Stimulated activated CD4-positive, alpha-beta T cell treated with anti-CD3 and anti-CD28 coated beads, TNF-alpha, amount 100 ng/mL, for 1 hour (primary cell): ENCODE measurements at regions not wholly inside any gene's neighbourhood (a gene's known extent, or its start where the extent isn't known, plus 50 kb on each side); places are given as distances from the start of the nearest gene placed in this dataset.

Experiments used
- DNase-seq, 3 donors: peaks; one replicate each; pipeline ENCODE4 v3.0.0-alpha.2; 2020; ENCODE audit warnings: low read depth in 3 of 3, low spot score in 1 of 3

- no peak for DNase-seq
Observed at GRCh38 chr1:82625537-82625936, 824.8 kb downstream of the ADGRL2 start.

DNA sequence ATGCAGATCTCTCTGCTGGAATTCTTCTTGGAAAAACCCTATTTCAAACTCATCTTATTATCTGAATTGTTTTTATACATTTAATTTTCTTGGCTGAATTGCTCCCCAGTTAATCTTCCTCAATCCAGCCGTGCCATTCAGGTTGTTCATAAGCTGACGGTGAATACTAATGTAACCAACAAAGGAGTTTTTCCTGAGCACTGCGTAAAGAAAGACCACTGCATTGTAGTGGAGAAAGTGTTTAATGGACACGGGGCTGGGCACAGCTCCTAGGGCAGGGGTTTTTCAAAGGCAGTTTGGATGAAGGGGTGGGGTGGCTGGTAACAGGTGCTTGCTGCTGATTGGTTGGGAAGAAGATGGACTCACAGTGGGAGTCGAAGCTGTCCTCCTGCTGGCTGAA is 820.3 kb downstream of the ADGRL2 start:
- DNase-seq: no peak

- no peak for DNase-seq
Observed at GRCh38 chr1:82614090-82614489, 813.4 kb downstream of the ADGRL2 start.

GRCh38 chr1:82612986-82613385 is 812.3 kb downstream of the ADGRL2 start:
- DNase-seq: no peak

DNA sequence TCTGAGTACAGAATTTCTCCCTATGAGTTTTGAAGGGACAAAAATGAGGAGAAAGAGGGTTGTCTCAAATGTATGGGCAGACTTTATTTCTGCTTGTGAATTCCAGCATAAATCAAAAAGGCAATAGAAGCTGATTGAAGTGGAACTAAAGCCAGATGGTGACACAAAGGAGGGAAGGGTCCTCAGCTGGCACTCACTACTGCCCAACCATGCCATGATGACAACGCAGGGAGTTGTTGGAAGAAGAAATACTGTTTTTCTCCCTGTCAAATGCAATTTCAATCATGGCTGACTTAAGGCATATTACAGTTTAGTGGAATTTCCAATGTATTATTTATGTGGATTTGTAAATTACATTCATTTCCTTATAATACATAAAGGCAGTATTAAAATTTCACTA is 805.8 kb downstream of the ADGRL2 start:
- DNase-seq: no peak

GRCh38 chr1:82604524-82604923 is 803.8 kb downstream of the ADGRL2 start:
- no peak for DNase-seq

GRCh38 chr1:82600314-82600713 is 799.6 kb downstream of the ADGRL2 start:
- DNase-seq: no peak

DNA sequence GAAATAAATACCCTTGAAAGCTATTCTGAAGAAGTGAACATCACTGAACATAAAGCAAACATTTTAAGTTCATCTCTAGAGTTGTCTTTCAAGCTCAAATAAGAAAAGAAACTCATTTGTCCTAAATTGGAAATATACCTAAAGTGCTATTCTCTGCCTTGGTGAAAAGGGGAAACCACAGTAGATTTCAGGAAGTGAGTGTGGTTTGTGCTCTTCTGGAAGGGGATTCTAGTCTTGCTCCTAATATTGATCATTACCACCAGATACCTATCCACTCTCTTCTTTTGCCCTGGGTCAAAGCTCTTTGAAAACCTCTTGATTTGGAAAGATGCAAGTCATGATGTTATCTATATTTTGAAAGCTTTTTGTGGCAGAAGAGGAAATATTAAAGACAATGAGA is 798.1 kb downstream of the ADGRL2 start:
- no peak for DNase-seq

GRCh38 chr1:82598337-82598736 is 797.6 kb downstream of the ADGRL2 start:
- no peak for DNase-seq

GRCh38 chr1:82597649-82598048 is 796.9 kb downstream of the ADGRL2 start:
- DNase-seq: no peak

GRCh38 chr1:82597141-82597540 is 796.4 kb downstream of the ADGRL2 start:
- no peak for DNase-seq

DNA sequence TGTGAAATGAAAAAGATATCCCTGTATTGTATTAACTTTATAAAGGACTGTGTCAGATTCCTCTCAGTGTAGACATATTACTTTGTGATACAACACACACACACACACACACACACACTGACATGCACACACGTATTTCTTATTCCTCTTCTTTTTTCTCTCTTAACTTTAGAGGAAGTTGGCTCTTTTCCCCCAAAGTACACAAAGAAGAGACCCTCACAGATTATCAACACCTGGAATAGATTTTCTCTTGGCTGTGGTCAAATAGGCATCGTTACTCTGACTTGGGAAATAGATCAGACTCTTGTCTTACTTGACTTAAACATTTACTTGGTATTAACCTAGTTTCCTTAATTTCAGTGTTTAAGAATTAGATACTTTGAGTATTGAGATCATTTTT is 792.8 kb downstream of the ADGRL2 start:
- no peak for DNase-seq

- no peak for DNase-seq
Observed at GRCh38 chr1:82589588-82589987, 788.9 kb downstream of the ADGRL2 start.

- no peak for DNase-seq
Observed at GRCh38 chr1:82587371-82587770, 786.6 kb downstream of the ADGRL2 start.

GRCh38 chr1:82586473-82586872 is 785.7 kb downstream of the ADGRL2 start:
- DNase-seq: no peak

GRCh38 chr1:82582347-82582746 is 781.6 kb downstream of the ADGRL2 start:
- DNase-seq: no peak

GRCh38 chr1:82578086-82578726 is 777.5 kb downstream of the ADGRL2 start:
- no peak for DNase-seq

DNA sequence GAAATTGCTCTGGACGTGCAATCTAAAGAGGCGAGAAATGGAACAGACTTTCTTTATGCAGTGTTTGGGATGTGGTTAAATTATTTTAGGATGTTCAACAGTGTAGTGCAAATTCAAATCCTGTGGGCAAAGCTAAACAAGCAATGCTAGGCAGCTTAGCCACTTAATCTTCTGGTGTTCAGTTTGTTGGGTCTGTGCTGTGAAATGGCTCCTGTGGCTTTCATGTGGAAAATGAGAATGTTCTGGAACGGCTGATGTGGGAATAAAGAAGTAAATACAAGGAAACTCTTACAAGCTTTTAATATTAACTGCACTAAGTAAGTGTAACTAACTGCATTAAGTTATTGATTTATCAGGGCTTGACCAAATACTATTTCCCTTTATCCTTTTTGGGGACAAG is 766.6 kb downstream of the ADGRL2 start:
- no peak for DNase-seq

- no peak for DNase-seq
Observed at GRCh38 chr1:82565546-82565945, 764.8 kb downstream of the ADGRL2 start.

DNA sequence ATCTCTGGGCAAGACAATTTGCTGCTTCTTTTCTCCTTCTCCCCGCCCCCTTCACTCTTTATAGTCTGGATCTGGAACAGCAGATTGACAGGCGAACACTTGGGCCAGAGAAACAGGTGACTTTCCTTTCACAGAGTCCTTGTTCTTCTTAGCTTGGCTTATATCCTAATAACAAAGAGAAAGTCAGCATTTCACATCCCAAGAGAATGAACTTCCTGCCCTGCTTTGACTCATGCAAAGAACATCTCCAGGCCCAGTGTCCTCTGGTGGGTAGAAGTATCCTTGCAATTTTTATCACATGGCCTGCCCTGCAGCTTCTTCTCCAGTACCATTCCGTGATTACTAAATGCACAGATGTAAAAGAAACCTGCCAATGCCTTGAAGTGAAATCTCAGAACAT is 764.4 kb downstream of the ADGRL2 start:
- DNase-seq: no peak

GRCh38 chr1:82564333-82564732 is 763.6 kb downstream of the ADGRL2 start:
- DNase-seq: no peak

- DNase-seq: no peak
Observed at GRCh38 chr1:82562448-82562847, 761.7 kb downstream of the ADGRL2 start.

DNA sequence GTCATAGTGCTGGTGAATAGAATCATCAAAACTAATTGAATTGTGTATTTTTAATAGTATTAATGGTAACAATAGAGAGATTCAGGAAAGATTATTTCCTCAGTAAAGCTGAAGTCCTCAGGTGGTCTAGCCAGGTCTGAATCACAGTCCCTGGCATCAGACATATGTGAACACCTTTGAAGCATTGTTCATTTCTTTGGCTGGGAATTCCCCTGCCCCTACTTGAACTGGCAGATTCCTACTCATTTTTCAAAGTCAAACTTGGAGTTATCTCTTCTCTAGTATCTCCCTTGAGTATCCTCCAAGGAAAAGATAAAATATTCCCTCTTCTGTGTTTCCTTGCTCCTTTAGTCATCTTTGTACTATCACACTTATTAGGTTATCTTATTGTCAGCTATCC is 759.8 kb downstream of the ADGRL2 start:
- DNase-seq: no peak

GRCh38 chr1:82555501-82555900 is 754.8 kb downstream of the ADGRL2 start:
- no peak for DNase-seq
